ENCODE measurements at regions not wholly inside any gene's neighbourhood (a gene's known extent, or its start where the extent isn't known, plus 50 kb on each side); places are given as distances from the start of the nearest gene placed in this dataset.
"Not testable (repeated sequence)": the region's sequence is repeated elsewhere in the genome, so short reads cannot be mapped to it uniquely, and the experiment has no call there.

- DNase-seq (ENCODE audit: low read depth) (peak; percentile 79), FAIRE-seq (no peak)
These were observed 401.5 kb upstream of the ADGRB3 start for GRCh38 chr6:68233623-68234022.

DNA sequence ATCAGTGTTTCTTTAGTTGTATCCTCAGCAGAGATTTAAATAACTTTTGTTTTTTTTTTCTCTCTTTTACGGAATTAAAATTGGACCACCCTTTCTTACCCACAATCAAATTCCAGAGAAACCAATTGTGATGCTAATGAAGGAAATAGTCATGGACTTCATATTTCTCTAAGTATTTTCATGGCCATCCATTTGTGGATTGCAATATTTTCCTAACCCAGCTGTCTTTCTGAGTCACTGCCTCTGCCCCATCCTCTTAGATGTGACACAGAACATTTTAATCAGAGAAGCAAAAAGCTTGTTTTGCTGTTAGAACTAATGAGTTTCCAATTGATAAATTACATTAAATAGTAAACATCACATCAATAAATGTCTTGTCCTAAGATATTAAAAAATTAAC is 405.5 kb upstream of the ADGRB3 start:
- Histone ChIP-seq H3K27me3 (ENCODE audit: control insufficient read depth, insufficient read depth, low read length) (no peaks in the 10 kb centered on the region), H3K4me3 (ENCODE audit: low read depth, low read length) (no peak overlapping the region), H3K36me3 (ENCODE audit: control insufficient read depth, insufficient read depth, low read length) (no peaks in the 10 kb centered on the region)
- no peak for TF ChIP-seq CTCF (IDR thresholded peaks at IDR 0.05; ENCODE audit: insufficient read depth, low read length, severe bottlenecking)
- FAIRE-seq (no peak), DNase-seq (ENCODE audit: low read depth) (no peak)

More at GRCh38 chr6:68233623-68234022, 401.5 kb upstream of the ADGRB3 start:
- no peaks in the 10 kb centered on the region for H3K36me3 ChIP-seq (ENCODE audit: control insufficient read depth, insufficient read depth, low read length)
- no peak for TF ChIP-seq CTCF (IDR thresholded peaks at IDR 0.05; ENCODE audit: insufficient read depth, low read length, severe bottlenecking)
- no peak overlapping the region for H3K4me3 ChIP-seq (ENCODE audit: low read depth, low read length)
- H3K27me3 ChIP-seq (ENCODE audit: control insufficient read depth, insufficient read depth, low read length): no peaks in the 10 kb centered on the region

GRCh38 chr6:68226460-68226859 is 408.6 kb upstream of the ADGRB3 start:
- DNase-seq (ENCODE audit: low read depth) (peak; percentile 14), FAIRE-seq (no peak)
- H3K4me3 ChIP-seq (ENCODE audit: low read depth, low read length): no peak overlapping the region
- TF ChIP-seq CTCF (IDR thresholded peaks at IDR 0.05; ENCODE audit: insufficient read depth, low read length, severe bottlenecking): peak; percentile 39
- H3K36me3 ChIP-seq (ENCODE audit: control insufficient read depth, insufficient read depth, low read length): no peaks in the 10 kb centered on the region
- H3K27me3 ChIP-seq (ENCODE audit: control insufficient read depth, insufficient read depth, low read length): no peaks in the 10 kb centered on the region

DNA sequence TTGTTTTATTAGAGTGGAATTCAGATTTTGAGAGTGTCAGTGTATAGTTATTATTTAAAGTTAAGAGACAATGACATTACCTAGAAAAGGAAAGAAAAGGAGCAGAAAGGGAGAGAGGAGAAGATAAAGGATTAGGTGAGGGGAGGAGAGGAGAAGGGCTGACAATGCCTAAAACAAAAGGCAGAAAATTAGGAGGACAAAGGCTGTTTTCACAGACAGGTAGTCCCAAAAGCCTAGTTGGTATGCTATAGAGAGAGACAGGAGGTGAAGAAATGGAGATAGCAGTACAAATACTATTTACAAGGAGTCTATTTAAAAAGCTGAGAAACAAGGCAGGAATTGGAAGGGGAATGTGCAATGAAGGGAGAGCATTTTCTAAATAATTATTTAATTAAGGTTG is 409.4 kb upstream of the ADGRB3 start:
- TF ChIP-seq CTCF (IDR thresholded peaks at IDR 0.05; ENCODE audit: insufficient read depth, low read length, severe bottlenecking): no peak
- H3K36me3 ChIP-seq (ENCODE audit: control insufficient read depth, insufficient read depth, low read length): no peaks in the 10 kb centered on the region
- no peak overlapping the region for H3K4me3 ChIP-seq (ENCODE audit: low read depth, low read length)
- FAIRE-seq: no peak
- DNase-seq (ENCODE audit: low read depth): no peak
- H3K27me3 ChIP-seq (ENCODE audit: control insufficient read depth, insufficient read depth, low read length): no peaks in the 10 kb centered on the region

- TF ChIP-seq CTCF (IDR thresholded peaks at IDR 0.05; ENCODE audit: insufficient read depth, low read length, severe bottlenecking): no peak
- H3K27me3 ChIP-seq (ENCODE audit: control insufficient read depth, insufficient read depth, low read length): no peaks in the 10 kb centered on the region
- no peak overlapping the region for H3K4me3 ChIP-seq (ENCODE audit: low read depth, low read length)
- no peaks in the 10 kb centered on the region for H3K36me3 ChIP-seq (ENCODE audit: control insufficient read depth, insufficient read depth, low read length)
- DNase-seq (ENCODE audit: low read depth) (peak; percentile 13), FAIRE-seq (no peak)
These were observed 423.8 kb upstream of the ADGRB3 start for GRCh38 chr6:68211242-68211795.

GRCh38 chr6:68207612-68208011 is 427.5 kb upstream of the ADGRB3 start:
- not testable (repeated sequence) for H3K4me3 ChIP-seq (ENCODE audit: low read depth, low read length); FAIRE-seq

More at GRCh38 chr6:68207612-68208011, 427.5 kb upstream of the ADGRB3 start:
- not testable (repeated sequence) for H3K27me3 ChIP-seq (ENCODE audit: control insufficient read depth, insufficient read depth, low read length); H3K36me3 ChIP-seq (ENCODE audit: control insufficient read depth, insufficient read depth, low read length); DNase-seq (ENCODE audit: low read depth)

Measured in bronchial epithelial cell (primary cell).